Activated CD8-positive, alpha-beta T cell treated with anti-CD3 and anti-CD28 coated beads for 36 hours (primary cell): ENCODE measurements at regions not wholly inside any gene's neighbourhood (a gene's known extent, or its start where the extent isn't known, plus 50 kb on each side); places are given as distances from the start of the nearest gene placed in this dataset.
"Not testable (repeated sequence)": the region's sequence is repeated elsewhere in the genome, so short reads cannot be mapped to it uniquely, and the experiment has no call there.

Source experiments
- ATAC-seq: fragments of 200-7000 bp; cut with Tn5 transposase; one replicate; pipeline ENCODE4 v1.10.0; 2021; ENCODE audit warnings: mild to moderate bottlenecking, moderate library complexity
- CTCF ChIA-PET: fragments of 350-600 bp; sonication (Branson Sonifier 250); formaldehyde crosslinking; loops from one replicate; lab custom pipeline; 2021; ENCODE audit warnings: antibody characterized with exemption; lab: Charles Lee
- POLR2A ChIA-PET: fragments of 350-600 bp; sonication (Branson Sonifier 250); formaldehyde crosslinking; loops from one replicate; lab custom pipeline; 2021; ENCODE audit warnings: antibody characterized with exemption; lab: Charles Lee
- DNase-seq: peaks from one replicate; pipeline ENCODE4 v3.0.0-alpha.2; 2020
- H3K27ac Mint-ChIP-seq: one replicate; pipeline ENCODE4 v1.8.0; 2021; ENCODE audit warnings: mild to moderate bottlenecking, mixed read lengths
- H3K27me3 Mint-ChIP-seq: one replicate; pipeline ENCODE4 v1.8.0; 2021; ENCODE audit warnings: mixed read lengths
- H3K36me3 Mint-ChIP-seq: one replicate; pipeline ENCODE4 v1.8.0; 2021; ENCODE audit warnings: low read depth, mixed read lengths
- H3K4me1 Mint-ChIP-seq: one replicate; pipeline ENCODE4 v1.8.0; 2021; ENCODE audit warnings: low read depth, mixed read lengths
- H3K4me3 Mint-ChIP-seq: one replicate; pipeline ENCODE4 v1.8.0; 2021; ENCODE audit warnings: mild to moderate bottlenecking, moderate library complexity, mixed read lengths
- H3K9me3 Mint-ChIP-seq: one replicate; pipeline ENCODE4 v1.8.0; 2021; ENCODE audit warnings: mixed read lengths
- intact Hi-C: fragments of 100-400 bp; cut with micrococcal nuclease; formaldehyde crosslinking; loops from one replicate; pipeline ENCODE4 v1.10.0; 2022
- TF ChIP-seq, protein P1 (sequence below): fragments of 200-600 bp; IDR thresholded peaks from one replicate; pipeline ENCODE4 v1.8.0; 2022; ENCODE audit warnings: antibody characterized with exemption, mild to moderate bottlenecking

DNA sequence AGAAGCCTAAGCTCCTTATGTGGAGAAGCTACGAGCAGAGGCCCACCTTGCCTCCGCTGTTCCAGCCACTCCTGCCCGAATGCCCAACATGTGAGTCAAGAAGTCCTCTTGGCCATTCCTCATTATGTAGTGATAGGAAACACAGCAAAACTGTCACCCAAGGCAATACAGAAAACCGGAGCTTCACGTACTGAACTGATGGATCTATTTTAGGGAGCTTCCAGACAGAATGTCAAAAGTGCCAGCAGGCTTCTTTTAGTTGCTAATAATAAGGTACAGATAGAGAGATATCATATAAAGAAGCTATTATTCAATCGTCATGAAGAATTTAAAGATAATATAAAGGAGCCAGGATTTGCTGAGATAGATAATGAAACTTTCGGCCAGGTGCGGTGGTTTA lies 91.6 kb upstream of the SYT10 start:
- no peaks in the 10 kb centered on the region for H3K4me1 Mint-ChIP-seq
- TF ChIP-seq, protein P1, sequence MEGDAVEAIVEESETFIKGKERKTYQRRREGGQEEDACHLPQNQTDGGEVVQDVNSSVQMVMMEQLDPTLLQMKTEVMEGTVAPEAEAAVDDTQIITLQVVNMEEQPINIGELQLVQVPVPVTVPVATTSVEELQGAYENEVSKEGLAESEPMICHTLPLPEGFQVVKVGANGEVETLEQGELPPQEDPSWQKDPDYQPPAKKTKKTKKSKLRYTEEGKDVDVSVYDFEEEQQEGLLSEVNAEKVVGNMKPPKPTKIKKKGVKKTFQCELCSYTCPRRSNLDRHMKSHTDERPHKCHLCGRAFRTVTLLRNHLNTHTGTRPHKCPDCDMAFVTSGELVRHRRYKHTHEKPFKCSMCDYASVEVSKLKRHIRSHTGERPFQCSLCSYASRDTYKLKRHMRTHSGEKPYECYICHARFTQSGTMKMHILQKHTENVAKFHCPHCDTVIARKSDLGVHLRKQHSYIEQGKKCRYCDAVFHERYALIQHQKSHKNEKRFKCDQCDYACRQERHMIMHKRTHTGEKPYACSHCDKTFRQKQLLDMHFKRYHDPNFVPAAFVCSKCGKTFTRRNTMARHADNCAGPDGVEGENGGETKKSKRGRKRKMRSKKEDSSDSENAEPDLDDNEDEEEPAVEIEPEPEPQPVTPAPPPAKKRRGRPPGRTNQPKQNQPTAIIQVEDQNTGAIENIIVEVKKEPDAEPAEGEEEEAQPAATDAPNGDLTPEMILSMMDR = no peak
- no peaks in the 10 kb centered on the region for H3K27me3 Mint-ChIP-seq
- DNase-seq (no peak), ATAC-seq (no peak)
- CTCF ChIA-PET = no interaction called here
- H3K36me3 Mint-ChIP-seq = no peaks in the 10 kb centered on the region
- no peak overlapping the region for H3K27ac Mint-ChIP-seq
- no peak overlapping the region for H3K4me3 Mint-ChIP-seq
- H3K9me3 Mint-ChIP-seq = no peaks in the 10 kb centered on the region
- intact Hi-C loops = no loop called here
- POLR2A ChIA-PET = no interaction called here

GRCh38 chr12:33533527-33533926 lies 93.9 kb upstream of the SYT10 start:
- no peaks in the 10 kb centered on the region for H3K4me1 Mint-ChIP-seq
- no peak for ATAC-seq
- ChIA-PET POLR2A (no interaction called here), CTCF (no interaction called here)
- H3K27me3 Mint-ChIP-seq = no peaks in the 10 kb centered on the region
- DNase-seq = no peak
- no peaks in the 10 kb centered on the region for H3K9me3 Mint-ChIP-seq
- H3K36me3 Mint-ChIP-seq = no peaks in the 10 kb centered on the region
- TF ChIP-seq, protein P1 = no peak
- no peak overlapping the region for H3K27ac Mint-ChIP-seq
- intact Hi-C loops = no loop called here
- no peak overlapping the region for H3K4me3 Mint-ChIP-seq

GRCh38 chr12:33536431-33536830 lies 96.8 kb upstream of the SYT10 start:
- H3K4me3 Mint-ChIP-seq = no peak overlapping the region
- POLR2A ChIA-PET = no interaction called here
- no peak overlapping the region for H3K27ac Mint-ChIP-seq
- H3K9me3 Mint-ChIP-seq = peaks cover 11% of the 10 kb centered on the region
- DNase-seq (no peak), ATAC-seq (no peak)
- H3K36me3 Mint-ChIP-seq = no peaks in the 10 kb centered on the region
- H3K4me1 Mint-ChIP-seq = no peaks in the 10 kb centered on the region
- no peaks in the 10 kb centered on the region for H3K27me3 Mint-ChIP-seq
- CTCF ChIA-PET = no interaction called here
- TF ChIP-seq, protein P1 = no peak
- intact Hi-C loops = no loop called here

- DNase-seq (no peak), ATAC-seq (no peak)
- H3K27ac Mint-ChIP-seq = no peak overlapping the region
- no peaks in the 10 kb centered on the region for H3K4me1 Mint-ChIP-seq
- no peaks in the 10 kb centered on the region for H3K27me3 Mint-ChIP-seq
- H3K36me3 Mint-ChIP-seq = no peaks in the 10 kb centered on the region
- TF ChIP-seq, protein P1 = no peak
- peaks cover 6% of the 10 kb centered on the region for H3K9me3 Mint-ChIP-seq
- H3K4me3 Mint-ChIP-seq = no peak overlapping the region
- ChIA-PET POLR2A (no interaction called here), CTCF (no interaction called here)
- intact Hi-C loops = no loop called here
These were observed 106.4 kb upstream of the SYT10 start for GRCh38 chr12:33546004-33546403.

GRCh38 chr12:33547084-33547483 lies 107.5 kb upstream of the SYT10 start:
- ATAC-seq = no peak
- Mint-ChIP-seq H3K4me1 (no peaks in the 10 kb centered on the region), H3K9me3 (peaks cover 2% of the 10 kb centered on the region), H3K27me3 (no peaks in the 10 kb centered on the region), H3K27ac (no peak overlapping the region), H3K36me3 (no peaks in the 10 kb centered on the region), H3K4me3 (no peak overlapping the region)
- TF ChIP-seq, protein P1 = no peak
- no peak for DNase-seq
- intact Hi-C loops = no loop called here
- CTCF ChIA-PET = no interaction called here
- POLR2A ChIA-PET = no interaction called here

DNA sequence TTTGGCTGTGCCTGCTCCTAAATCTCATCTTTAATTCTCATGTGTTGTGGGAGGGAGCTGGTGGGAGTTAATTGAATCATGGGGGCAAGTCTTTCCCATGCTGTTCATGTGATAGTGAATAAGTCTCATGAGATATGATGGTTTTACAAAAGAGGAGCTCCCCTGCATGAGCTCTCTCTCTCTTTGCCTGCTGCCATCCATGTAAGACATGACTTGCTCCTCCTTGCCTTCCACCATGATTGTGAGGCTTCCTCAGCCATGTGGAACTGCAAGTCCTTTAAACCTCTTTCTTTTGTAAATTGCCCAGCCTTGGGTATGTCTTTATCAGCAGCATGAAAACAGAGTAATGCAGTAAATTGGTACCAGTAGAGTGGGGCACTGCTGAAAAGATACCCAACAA lies 110.6 kb upstream of the SYT10 start:
- H3K9me3 Mint-ChIP-seq, CTCF ChIA-PET, H3K4me1 Mint-ChIP-seq, H3K36me3 Mint-ChIP-seq, DNase-seq, intact Hi-C loops, POLR2A ChIA-PET, H3K27me3 Mint-ChIP-seq, H3K4me3 Mint-ChIP-seq, H3K27ac Mint-ChIP-seq, ATAC-seq: not testable (repeated sequence)
